Posterior cingulate gyrus (tissue), 11 donors: ENCODE measurements at regions not wholly inside any gene's neighbourhood (a gene's known extent, or its start where the extent isn't known, plus 50 kb on each side); places are given as distances from the start of the nearest gene placed in this dataset.
A peak's percentile ranks its signal among the peaks of the same experiment; 100 is the strongest.
"Not testable (repeated sequence)": the region's sequence is repeated elsewhere in the genome, so short reads cannot be mapped to it uniquely, and the experiment has no call there.

ENCODE experiments used
- DNase-seq, 10 donors: peaks; one replicate each; pipeline versions ENCODE4 v3.0.0 to v3.0.0-alpha.2; 2020 to 2021; ENCODE audit warnings: mixed read lengths in 3 of 10
- intact Hi-C: fragments of 100-400 bp; cut with DNase I; formaldehyde crosslinking; loops from one replicate; pipeline ENCODE4 v1.15.1; 2023

DNA sequence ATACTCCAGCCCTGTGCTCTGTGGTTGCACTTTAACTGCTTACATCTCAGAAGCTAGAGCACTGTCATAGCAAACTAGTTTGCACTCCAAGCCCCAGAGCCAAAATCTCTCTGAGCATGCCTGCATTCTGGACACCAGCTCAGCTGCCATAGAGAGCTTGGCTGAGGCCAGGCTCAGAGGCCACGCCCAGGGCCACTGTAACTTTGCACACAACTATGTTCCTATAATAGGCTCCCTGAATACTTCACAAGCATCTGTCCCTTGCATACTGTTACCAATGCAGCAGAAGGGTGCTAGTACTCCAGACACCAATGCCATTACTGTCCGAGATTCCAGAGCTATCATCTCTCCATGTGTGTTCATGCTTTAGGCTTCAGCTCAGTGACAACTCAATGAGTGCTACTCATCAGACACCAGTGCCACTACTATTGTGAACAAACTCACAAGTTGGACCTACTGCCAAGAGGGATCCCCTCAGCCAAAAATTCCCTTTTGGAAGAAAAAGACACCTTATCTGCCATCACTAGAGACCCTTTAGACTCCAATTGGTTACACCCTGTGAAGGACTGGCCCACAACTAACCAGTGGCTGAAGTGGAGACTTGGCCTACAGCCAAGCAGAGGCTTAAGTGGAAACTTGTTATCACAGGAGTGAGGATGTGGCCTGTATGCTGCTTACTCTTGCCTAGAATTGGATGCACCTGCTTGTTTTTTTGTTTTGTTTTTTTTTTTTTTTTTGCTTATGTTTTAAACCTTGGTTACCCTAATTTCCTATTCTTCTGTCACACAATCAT, 211.6 kb upstream of the MAGI2 start:
- intact Hi-C loops: no loop called here

DNA sequence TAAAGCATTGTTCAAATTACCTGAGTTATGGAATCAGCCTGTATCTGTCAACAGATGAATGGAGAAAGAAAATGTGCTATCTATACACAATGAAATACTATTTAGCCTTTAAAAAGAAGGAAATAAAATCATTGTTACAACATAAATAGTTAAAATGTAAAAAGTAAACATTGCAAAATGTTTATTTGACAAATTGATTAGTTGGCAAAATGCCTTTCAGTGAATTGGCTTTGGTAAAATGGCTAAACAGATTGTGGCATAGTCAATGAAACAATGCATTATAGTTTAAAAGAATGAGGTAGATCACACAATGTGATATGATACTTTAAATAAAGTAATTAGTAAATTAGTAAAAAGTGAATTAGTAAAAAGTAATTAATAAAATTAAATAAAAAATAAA, 204.8 kb upstream of the MAGI2 start:
- DNase-seq: no peak
- intact Hi-C loops: no loop called here

More for the DNA sequence above, 211.6 kb upstream of the MAGI2 start:
- no peak for DNase-seq

DNA sequence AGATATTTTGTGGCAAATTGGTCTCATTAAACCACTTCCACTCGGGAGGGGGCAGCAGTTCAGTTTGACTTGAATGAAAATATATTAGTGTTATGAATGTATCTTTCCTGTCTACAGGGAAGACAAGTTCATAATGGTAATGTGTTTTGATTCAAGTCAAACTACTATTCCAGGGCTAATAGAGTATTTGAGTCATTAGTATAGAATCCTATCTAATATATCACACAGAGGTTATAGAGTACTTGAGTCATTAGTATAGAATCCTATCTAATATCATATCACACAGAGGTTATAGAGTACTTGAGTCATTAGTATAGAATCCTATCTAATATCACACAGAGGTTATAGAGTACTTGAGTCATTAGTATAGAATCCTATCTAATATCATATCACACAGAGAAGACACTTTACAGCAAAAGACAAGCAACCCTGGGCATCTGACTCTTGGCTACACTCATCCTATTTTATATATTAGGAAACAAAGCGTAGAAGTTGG, 199.7 kb upstream of the MAGI2 start:
- intact Hi-C loops: no loop called here
- DNase-seq: no peak

DNA sequence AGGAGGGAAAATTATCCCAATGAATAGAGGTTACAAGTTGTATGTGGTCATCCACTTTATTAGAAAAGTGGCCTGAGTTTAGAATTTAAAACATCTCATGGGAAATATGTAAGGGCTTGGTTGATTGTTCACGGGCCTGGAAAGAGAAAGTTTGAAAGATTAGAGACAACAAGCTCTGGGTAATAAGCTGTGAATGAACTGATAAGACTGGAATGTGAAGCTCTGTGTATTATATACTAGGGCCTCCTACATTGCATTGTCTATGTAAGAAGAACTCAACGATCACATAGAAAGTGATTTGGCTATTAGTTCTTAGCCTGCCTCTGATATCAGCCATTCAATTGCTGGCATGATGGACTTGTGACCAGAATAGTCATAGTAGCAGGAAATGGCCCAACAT, 199.2 kb upstream of the MAGI2 start:
- intact Hi-C loops: no loop called here
- DNase-seq: no peak

DNA sequence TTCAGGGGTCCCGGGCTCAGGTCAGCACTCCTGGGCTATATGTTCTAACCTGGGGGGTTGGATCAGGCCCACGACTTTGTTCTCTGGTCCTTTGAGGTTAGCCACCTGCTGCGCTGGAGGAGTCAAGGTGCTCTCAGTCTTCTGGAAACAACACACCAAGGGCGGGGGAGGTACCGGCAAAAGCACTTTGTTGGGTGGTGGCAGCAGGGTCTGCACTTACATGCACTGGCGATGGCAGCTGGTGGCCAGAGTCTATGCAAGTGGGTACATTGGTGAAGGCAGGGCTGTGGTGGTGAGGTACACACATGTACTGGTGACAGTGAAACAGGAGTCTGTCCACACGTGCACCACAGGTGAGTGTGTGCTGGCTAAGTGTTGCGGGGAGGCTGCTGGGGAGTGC, 194.2 kb upstream of the MAGI2 start:
- intact Hi-C loops: no loop called here
- peak in 2 of 10 donors; percentile 47 to 60 for DNase-seq

DNA sequence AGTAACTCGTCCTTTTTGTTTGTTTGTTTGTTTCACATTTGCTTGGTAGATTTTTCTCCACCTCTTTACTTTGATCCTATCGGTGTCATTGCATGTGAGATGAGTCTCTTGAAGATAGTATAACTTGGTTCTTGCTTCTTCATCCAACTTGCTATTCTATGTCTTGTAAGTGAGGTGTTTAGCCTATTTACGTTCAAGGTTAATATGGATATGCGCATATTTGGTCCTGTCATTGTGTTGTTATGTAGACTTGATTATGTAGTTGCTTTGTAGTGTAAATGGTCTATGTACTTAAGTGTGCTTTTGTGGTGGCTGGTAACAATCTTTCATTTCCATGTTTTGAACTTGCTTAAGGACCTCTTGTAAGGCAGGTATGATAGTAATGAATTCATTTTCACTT, 192.8 kb upstream of the MAGI2 start:
- no peak for DNase-seq
- intact Hi-C loops: no loop called here

DNA sequence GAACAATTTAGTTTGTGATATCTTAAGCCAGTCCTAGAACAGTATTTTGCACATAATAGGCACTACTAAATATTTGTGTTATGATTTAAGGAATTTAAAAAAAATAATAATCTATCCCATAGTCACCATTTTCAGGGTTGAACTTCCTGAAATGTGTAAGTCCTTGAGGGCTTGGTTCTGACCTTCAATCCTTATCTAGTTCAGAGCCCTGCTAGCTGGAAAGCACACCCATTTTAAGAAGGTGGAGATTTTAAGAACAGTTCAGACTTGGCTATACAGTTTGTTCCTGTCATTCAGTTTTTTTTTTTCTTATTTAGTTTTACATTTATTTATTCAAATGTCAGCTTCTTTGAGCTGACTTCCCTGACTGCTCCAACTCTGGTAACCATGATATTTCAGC, 183.4 kb upstream of the MAGI2 start:
- intact Hi-C loops: no loop called here
- no peak for DNase-seq

DNA sequence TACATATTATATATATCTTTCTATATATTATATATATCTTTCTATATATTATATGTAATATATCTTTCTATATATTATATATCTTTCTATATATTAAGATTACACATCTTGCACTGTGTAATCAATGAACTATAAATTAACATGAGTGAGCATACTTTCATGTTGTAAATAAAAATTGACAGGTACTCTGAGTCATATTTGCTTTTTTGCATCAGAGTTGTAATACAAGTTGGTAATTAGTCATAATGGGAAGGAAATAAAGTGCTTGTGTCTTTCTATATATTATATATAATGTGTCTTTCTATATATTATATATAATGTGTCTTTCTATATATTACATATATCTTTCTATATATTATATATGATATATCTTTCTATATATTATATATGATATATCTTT, 172.5 kb upstream of the MAGI2 start:
- intact Hi-C loops, DNase-seq: not testable (repeated sequence)

DNA sequence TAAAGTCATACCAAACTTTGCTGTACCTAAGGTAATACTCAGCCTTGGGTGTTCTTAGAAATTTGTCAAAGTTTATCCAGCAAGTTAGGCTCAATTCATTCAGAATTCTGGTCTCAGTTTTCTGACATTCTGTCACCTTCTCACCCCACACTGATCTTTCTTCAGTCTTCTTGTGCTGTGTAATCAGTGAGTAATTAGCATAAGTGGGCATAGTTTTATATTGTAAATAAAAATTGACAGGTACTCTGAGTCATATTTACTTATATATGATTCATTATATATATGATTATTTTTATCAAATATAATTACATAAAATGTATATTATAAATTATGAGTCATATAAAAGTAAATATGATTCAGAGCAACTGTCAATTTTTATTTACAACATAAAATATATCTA, 170.9 kb upstream of the MAGI2 start:
- DNase-seq: no peak
- intact Hi-C loops: no loop called here

DNA sequence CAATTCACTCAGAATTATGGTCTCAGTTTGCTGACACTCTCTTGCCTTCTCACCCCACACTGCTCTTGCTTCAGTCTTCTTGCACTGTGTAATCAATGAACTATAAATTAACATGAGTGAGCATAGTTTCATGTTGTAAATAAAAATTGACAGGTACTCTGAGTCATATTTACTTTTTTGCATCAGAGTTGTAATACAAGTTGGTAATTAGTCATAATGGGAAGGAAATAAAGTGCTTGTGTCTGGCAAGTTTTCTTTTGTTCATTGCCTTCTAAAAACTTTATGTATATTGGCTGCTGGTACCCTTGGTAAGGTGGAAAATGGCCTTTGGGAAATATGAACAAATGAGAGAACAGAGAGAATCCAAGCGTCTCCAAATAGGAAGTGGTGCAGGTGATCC, 169.3 kb upstream of the MAGI2 start:
- DNase-seq: no peak
- intact Hi-C loops: no loop called here

DNA sequence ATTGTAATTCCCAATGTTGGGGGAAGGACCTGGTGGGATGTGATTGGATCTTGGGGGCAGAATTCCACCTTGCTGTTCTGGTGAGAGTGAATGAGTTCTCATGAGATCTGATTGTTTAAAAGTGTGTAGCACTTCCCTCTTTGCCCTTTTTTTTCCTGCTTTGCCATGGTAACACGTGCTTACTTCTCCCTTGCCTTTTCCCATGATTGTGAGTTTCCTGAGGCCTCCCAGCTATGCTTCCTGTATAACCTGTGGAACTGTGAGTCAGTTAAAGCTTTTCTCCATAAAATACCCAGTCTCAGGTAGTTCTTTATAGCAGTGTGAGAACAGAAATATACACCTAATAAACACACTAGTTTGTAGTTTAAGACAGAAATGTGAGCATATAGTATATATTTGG, 166.8 kb upstream of the MAGI2 start:
- no peak for DNase-seq
- intact Hi-C loops: no loop called here

DNA sequence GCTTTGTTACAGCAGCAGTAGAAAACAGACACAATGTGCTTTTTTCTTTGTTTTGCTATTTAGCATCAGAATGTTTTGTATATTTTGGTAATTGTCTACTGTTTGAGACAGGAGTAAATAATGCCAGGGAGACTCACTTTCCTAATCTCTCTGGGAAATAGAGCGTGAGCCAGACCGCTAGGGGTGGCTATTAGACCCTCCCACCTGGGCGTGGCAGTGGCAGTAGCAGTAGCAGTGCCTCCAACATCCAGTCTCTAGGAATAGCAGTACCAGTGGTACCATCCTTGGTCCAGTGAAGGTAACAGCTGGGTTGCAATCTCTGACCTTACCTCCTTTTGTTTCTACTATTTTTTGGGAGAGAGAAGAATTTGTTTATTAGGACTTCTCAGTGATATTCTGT, 165.7 kb upstream of the MAGI2 start:
- intact Hi-C loops: no loop called here
- no peak for DNase-seq

DNA sequence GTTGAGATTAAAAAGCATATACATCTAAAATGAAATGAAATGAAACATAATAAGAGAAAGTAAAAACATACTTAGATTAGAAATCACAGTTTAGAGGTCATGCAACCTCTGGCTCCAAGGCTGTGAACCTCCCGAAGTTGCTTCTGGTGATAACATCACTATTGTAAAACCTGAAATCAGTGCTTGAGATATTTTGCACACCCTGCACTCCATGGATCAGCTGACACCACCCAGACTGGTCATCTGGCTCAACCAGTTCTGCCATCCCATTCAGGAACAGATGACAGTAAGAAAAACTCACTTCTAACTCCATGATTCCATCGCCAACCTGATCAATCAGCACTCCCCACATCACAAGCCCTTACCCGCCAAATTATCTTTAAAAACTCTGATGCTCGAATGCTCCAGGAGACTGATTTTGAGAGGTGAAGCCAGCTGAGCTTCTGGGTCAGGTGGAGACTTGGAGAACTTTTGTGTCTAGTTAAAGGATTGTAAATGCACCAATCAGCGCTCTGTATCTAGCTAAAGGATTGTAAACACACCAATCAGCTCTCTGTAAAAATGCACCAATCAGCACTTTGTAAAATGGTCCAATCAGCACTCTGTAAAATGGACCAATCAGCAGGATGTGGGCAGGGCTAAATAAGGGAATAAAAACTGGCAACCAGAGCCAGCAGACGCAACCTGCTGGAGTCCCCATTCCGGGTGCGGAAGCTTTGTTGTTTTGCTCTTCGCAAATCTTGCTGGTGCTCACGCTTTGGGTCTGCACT, 162.6 kb upstream of the MAGI2 start:
- intact Hi-C loops: no loop called here

DNA sequence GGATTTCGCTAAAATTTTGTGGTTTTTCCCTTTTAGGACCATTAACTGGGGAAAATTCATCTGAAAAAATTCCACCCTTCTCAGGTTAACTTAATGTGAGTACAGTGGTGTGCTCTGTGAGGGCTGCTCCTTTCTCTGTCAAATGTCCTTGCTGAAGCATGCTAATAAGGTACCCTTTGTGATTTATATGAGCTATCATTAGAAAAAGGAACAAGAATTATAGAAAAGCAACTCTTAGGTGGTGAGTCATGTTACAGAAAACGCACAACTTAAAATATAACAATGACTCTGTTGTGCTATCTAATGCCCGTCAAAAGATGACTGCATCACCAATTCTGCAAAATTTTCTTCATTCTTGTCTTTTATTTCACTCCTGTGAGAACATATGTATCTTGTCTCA, 162.0 kb upstream of the MAGI2 start:
- intact Hi-C loops: no loop called here
- DNase-seq: no peak

More for the DNA sequence above, 162.6 kb upstream of the MAGI2 start:
- no peak for DNase-seq

DNA sequence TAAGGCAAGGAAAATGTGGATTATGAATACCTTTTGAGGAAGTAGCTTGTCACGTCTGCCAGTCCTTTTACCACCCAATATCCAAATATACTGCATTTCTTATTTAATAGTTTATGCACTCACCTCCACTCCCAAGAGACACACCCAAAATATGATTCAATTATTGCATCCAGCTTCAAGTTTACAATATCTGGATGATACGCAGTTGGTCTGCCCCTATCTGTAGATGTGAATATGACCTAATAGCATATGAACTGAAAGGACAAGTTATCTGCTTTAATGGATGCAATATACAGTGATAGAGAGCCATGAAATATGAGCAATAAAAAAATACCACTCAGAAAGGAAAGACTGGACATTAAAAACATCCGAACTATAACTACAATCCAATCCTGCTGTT, 159.4 kb upstream of the MAGI2 start:
- intact Hi-C loops: no loop called here

DNA sequence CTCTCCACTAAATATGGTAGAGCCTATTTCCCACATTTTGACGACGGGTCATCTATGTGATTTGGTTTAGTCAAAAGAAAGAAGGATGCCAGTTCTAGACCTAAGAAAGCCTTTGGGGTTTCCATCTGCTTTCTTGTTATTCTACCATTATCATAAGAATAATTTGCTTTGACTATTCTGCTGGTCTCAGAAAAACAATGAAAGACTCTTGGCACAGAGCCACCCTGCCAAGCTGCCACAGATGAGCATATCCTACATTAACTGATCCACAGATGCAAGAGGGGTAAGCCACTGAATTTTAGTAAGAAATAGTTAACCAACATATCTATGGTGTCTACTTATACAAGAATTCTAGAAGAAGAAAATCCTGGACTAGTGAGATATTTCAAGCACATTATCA, 158.6 kb upstream of the MAGI2 start:
- intact Hi-C loops: no loop called here
- DNase-seq: peak in 3 of 10 donors; percentile 30 to 59 (median 42)

More for the DNA sequence above, 159.4 kb upstream of the MAGI2 start:
- no peak for DNase-seq

DNA sequence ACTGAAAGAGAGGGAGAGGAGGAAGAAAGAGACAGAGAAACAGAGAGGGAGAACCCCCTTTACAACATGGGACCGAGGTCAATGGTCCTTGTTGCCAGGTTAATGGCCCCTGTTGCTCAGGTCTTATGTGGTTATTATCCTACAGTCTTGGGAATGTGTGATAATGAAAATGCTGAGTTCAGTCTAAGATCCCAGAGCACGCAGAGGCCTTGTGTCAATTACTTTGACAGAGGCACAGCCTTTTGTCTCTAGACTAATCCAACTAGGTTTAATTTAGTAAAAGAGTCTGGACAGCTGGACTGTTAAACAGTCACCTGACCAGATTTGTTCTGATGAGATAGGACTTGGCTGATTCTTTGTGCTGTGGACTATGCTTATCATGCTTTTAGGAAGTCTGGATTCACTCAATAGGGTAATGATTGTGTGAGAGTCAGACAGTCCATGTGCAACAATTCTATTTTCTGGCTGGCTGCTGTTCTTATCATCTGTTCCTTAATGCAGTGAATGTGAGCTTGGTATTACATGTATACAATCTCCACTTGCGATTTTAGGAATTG, 157.4 kb upstream of the MAGI2 start:
- no peak for DNase-seq
- intact Hi-C loops: no loop called here

DNA sequence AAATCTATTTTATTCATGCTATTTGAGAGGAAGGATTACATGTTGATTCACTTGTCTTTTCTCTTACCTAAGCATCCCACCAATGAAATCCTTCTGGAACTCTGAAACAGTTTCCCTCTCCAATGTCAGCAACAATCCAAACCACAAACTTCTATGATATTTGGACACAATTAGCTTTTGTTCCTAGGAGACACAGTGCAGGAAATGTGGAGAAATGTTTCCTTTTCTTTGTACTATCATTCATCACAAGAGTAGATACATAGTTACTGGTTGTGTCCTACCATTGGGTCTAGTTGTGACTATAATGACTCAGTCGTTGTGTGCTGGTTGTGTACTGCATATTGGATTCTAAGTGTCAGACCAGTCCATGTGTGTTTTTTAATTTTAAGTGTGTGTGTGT, 156.8 kb upstream of the MAGI2 start:
- intact Hi-C loops: no loop called here
- no peak for DNase-seq

DNA sequence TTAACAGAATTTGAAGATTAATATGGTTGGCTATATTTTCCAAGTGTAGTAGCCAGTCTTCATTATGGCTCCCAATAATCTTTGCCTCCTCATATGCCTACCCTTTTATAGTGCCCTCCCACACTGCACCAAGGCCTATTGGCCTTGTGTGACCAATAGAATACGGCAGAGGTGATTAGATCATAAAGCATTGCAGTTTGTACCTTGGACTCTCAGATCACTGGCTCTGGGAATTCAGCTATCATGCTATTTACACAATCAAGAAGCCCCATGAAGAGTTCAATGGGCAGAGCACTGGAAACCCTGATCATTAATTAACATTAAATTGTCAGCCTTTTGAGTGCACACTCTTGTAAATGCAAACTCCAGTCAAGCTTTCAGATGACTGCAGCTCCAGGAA, 154.5 kb upstream of the MAGI2 start:
- intact Hi-C loops: no loop called here
- DNase-seq: no peak

DNA sequence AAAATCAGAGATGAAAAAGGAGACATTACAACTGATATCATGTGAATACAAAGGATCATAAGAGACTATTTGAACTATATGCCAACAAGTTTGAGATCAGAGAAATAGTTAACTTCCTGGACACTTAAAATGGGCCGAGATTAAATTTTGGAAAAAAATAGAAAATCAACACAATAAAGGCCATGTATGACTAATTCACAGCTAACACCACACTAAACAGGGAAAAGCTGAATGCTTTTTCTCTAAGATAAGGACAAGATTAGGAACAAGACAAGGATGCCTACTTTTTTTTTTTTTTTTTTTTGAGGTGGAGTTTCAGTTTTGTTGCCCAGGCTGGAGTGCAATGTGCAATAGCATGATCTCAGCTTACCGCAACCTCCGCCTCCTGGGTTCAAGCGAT, 151.4 kb upstream of the MAGI2 start:
- DNase-seq: no peak
- intact Hi-C loops: no loop called here

DNA sequence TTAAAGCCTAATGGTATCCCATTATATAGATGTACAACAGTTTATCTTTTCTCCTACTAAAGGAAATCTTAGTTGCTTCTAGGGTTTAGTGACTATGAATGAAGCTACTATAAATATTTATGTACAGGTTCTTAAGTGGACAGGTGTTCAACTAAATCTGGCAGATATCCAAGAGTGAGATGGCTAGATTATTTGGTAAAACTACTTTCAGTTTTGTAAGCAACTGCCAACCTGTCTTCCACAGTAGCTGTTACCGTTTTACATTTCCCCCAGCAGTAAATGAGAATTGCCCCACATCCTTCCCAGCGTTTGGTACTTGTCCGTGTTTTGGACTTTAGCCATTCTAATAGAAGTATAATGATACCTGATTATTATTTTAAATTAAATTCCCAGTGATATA, 144.9 kb upstream of the MAGI2 start:
- intact Hi-C loops: no loop called here
- DNase-seq: no peak

DNA sequence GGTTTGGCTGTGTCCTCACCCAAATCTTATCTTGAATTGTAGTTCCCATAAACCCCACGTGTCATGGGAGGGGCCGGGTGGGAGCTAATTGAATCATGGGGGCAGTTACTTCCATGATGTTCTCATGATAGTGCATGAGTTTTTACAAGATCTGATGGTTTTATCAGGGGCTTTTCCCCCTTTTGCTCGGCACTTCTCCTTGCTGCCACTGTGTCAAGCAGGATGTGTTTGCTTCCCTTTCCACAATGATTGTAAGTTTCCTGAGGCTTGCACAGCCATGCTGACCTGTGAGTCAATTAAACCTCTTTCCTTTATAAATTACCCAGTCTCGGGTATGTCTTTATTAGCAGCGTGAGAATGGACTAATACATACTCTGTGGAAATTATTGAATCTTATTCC, 141.2 kb upstream of the MAGI2 start:
- intact Hi-C loops: not testable (repeated sequence)

More for the DNA sequence above, 141.2 kb upstream of the MAGI2 start:
- not testable (repeated sequence) for DNase-seq
